GM18517 (cell line): ENCODE measurements at regions not wholly inside any gene's neighbourhood (a gene's known extent, or its start where the extent isn't known, plus 50 kb on each side); places are given as distances from the start of the nearest gene placed in this dataset.
"Not testable (repeated sequence)": the region's sequence is repeated elsewhere in the genome, so short reads cannot be mapped to it uniquely, and the experiment has no call there.

ENCODE experiments used
- ATAC-seq: cut with Tn5 transposase; IDR thresholded peaks from one replicate; pipeline ENCODE4 v1.9.1; 2021; ENCODE audit warnings: mild to moderate bottlenecking, moderate library complexity; ENCODE audit not compliant: unreplicated experiment

DNA sequence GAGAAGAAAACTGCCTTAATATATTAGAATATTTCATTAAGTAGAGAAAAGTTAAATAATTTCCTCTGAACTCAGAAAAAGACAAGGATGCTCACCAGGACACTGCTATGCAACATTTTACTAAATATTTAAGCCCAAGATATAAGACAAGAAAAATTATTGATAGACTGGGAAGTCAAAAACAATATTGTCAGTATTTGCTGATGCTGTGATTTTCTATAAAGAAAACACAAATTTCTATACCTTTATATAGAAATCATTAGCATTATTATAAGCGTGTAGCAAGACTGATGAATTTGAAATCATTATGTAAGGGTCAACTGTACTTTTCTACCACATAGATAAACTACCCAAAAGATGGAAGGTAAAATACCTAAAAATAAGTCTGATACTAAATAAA is 451.0 kb downstream of the RNF144A start:
- ATAC-seq: no peak

DNA sequence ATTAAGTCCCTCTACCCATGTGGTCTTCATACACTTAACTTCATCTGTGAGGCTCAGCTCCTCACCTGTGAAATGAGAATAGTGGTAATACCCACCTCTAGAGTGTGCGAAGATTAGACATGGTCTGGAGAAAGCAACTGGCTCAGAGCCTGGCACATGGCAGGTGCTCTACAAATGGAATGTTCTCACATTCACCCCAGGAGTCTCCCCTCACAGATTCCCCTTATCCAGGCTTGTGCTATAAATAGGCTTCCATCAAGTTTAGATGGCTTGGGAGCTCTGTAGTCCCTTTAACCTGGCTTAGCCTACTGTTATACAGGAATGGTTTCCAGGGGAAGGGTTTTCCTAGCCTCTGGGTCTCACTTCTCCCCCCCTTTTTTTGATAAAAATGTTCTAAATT is 455.9 kb downstream of the RNF144A start:
- ATAC-seq: no peak

DNA sequence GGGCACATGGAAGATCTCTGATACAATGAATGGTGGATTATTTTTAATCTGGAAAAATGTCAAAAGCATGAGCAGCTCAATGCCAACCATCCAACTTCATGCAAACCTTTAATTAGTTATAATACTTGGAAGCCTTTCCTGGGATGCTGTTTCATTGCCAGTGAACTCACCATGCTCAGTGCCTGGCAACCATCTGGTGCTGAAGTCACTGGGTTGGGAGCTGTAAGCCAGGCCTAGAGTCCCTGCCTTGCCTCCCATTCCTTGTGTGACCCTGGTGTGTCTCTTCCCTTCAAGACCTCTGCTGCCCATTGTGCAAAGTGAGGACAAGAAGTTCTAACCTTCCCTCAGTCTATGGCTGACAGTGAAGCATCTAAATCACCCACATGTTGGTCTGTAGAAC is 458.7 kb downstream of the RNF144A start:
- no peak for ATAC-seq

DNA sequence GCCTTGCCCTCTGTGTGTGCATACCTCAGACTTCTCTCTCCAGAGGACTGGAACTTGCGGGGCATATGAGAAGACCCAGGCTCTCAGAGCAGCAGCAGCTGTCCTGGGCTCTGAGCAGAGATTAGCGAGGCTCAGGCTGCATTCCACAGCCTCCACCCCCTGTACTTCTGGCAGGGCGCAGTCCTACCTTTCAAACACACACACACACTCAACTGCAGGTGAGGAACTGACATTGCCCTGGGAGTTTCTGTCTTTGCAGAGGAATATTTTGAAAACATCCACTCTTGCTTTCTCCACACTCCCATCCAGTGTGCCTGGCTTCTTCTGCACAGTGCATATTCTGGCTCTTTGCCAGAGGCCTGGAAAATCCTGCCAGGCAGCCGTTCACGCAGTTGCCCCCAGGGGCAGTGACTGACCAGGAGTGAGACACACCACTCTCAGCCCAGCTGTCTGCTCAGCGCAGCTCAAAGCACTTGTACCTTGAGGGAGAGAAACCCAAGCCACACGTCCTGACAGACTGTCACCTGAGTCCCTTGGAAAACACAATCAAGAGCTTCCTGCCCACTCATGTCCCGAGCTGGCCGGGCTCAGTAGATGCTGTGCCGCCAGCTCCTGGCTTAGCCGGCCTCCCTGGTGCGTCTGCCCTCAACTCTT is 460.8 kb downstream of the RNF144A start:
- no peak for ATAC-seq

DNA sequence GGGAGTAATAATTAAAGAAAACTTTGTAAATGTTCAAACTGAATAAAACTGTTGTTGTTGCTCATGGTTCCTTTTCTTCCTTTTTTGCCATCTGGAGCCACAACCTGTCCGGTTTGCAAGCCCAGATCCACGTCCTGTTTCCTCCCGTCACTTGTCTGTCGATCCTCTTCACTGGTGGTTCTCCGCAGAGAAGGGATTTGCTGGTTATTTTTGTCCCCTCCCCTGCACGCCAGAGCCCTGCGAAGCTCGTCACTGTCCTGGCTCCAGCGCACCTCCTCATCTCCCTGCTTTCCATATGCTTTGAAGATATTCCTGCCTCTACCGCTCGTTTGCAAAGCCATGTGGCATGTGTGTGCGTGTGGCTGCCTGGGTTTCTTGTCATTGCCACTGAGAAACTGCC is 461.4 kb downstream of the RNF144A start:
- ATAC-seq: no peak

DNA sequence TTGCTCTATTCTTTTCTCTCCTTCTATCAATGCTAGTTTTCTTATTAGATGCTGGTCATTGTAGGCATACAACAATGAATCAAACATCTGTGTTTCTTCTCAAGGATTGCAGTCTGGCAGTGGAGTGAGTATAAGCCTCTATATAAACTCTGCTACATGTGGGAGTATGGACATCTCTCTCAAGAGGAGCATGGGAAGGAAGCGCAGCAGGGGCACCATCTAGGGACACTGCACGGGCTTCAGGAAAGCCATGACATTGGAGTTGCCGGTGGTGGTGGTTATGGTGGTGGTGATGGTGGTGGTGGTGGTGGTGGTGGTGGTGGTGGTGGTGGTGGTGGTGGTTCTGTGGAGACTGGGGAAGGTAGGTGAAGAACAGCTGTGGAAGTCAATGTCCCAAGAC is 462.6 kb downstream of the RNF144A start:
- no peak for ATAC-seq

DNA sequence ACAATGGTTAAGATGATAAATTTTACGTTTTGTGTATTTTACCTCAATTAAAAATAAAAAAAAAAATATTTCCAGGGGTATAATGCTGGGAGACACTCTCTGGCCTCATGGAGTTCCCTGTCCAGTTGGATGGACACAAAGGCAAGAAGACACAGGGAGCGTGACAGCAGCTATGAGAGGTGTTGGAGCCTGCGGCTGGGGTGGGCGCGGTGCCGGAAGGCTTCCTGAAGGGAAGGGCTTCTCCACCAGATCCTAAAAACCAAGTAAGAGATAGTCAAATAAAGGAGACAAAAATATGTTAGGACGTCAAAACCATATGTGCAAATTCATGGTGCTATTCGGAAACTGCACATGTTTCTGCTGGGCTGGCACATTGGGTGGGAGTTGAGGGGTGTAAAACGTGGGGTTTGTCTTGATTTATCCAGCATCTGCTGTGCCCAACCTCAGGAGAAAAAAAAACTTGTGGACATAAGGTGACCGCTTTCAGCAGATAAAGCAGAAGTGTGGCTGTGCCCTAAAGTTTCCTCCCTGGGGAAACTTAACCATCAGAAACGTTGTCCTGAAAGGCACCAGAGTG is 467.6 kb downstream of the RNF144A start:
- no peak for ATAC-seq

DNA sequence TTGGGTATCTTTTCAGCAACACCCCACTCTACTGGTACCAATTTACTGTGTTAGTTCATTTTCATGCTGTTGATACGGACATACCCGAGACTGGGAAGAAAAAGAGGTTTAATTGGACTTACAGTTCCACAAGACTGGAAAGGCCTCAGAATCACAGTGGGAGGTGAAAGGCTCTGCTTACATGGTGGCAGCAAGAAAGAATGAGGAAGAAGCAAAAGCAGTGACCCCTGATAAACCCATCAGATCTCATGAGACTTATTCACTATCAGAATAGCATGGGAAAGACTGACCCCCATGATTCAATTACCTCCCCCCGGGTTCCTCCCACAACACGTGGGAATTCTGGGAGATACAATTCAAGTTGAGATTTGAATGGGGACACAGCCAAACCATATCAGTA is 473.1 kb downstream of the RNF144A start:
- ATAC-seq: not testable (repeated sequence)

DNA sequence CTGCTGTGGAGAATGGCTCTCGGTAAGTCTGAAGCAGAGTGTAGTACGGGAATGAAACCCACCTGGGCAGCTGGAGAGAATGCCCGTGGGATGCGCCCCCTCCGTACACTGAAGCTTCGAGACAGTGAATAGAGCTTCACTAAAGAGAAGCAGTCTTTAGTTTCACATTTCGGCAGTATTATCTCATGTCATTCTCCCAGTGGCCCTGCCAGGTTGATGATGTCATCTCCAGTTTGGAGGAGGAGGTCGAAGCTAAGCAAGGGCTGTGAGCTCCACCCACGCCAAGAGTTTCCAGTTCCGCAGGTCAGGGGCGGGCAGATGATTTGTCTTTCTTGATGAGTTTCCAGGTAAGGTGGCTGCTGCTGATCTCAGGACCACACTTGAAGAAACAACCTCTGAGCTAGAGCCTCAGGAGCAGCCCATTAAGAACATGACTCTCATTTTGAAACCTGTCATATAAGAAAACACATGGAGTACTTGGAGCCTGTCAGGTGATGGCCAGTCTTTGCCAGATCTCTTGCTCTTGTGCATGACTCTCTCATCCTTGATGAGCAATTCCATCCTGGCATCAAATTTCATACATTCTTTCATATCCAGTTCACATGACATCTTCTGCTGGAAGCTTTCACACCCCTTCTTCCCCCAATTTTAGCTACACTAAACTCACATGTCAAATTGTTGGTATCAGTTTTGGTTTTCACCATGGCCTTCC is 475.0 kb downstream of the RNF144A start:
- ATAC-seq: no peak

DNA sequence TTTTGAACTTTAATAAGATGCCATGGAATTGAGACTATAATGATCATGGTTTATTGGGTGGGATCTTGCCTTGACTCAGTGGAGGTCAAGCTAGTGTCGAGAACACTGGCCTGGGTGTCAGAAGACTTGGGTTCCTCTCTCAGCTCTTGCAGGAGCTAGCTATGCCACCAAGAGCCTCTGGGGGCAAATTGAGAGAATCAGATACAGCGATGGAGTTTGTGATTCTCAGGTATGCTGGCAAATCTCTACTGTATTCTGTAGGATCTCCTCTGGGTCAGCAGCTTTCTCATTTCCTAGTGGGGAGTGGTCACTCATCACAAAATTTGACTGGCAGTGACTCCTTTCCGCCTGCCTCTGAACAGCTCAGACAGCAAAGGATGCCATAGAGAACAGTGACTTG is 477.0 kb downstream of the RNF144A start:
- ATAC-seq: no peak

DNA sequence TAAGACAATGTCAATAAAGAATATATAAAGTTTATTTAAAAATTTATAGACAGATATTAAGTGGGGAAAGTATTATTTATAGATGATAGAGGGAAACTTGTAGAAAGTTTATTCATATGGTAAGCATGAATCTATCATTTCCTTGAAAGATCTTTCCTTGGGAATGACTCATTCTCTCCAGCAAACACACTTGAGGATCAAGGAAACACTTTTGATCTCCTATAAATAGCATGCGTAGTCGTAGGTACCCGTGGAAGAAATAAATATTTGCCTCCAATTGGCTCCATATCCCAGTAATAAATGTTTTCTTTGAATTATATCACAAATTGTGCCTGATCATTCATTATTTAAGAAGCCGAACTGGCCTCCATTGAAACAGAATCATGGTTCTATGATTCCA is 483.4 kb downstream of the RNF144A start:
- no peak for ATAC-seq

DNA sequence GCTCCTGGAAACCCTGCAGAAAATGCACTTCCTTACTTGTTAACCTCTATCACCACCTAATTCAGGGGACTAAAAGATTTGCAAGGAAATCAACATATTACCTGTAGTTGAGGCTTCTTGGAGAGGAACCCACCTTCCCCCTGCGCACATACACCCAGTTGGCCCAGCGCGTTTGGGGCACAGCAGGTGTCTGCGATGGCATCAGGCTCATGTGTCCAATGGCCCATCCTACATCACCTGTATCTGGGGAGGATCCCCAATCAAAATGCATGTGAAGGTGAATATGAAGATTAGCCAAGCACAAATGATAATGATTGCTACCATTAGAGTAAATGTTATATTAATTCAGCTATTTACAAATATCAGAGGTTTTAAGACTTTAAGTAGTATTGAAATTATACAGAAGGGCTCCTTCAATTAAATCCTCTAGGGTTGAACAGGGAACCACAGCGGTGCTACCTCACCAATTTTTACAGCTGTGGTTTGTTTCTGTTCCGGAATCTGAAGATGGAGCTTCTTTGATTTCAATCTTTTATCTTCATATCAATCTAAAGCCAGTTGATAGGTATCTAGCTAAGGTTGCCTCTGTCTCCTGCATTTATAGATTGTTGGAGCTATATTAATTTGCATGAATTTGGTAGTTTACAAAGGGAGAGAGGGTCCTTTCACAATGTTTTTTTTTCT is 486.0 kb downstream of the RNF144A start:
- no peak for ATAC-seq

DNA sequence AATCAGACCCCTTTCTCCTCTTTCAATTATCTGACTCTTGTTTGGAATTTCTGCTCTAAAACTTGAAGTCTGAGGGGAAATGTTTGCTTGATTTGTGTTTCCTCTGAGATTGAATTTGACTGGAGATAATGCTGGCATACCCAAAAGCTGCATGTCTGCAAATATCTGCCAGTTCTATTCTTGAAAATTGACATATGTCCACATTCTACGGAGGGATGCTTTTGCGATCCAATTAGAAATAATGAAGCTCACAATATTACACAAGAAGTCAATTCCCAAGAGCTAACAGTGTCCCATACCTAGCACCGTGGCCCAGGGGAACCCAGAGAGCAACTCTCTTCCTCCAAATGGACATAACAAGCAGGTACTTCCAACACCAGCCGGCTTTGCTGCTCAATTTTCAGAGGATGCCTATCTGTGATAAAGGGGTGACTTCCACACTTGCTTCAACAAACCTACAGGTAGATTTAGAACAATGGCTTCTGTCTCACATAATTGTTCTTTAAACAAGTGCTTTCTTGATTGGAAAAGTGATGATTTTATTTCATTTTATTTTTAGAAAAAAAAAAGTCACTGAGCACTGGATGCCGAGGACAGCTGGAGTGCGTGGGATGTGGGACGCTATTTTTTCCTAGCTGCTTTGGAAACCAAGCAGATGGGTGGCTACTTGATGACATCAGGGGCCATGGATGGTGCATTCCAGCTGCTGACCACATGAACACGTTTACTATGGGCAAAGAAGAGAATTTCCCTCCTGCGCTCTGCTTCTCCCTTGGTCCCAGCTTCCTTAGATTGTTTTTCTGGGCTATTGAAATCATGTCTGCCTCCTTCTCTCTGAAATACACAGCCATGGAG is 488.9 kb downstream of the RNF144A start:
- ATAC-seq: no peak

DNA sequence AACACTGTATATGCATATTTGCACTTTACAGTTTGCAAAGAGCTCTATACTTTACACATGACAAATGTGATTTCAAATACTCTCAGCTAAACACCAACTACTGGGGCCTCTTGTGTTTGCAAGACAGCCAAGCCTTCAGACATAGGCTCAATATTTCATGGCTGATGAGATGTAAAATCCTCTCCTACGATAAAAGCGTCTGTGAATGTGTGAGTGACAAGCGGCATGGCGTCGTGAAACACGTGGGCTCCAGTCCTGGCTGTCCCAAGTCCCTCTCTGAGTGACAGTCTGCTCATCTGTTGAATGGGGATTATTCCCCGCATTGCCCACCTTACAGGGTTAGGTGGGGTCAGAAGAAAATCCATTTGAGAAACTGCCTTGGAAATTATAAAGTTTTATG is 489.8 kb downstream of the RNF144A start:
- no peak for ATAC-seq

DNA sequence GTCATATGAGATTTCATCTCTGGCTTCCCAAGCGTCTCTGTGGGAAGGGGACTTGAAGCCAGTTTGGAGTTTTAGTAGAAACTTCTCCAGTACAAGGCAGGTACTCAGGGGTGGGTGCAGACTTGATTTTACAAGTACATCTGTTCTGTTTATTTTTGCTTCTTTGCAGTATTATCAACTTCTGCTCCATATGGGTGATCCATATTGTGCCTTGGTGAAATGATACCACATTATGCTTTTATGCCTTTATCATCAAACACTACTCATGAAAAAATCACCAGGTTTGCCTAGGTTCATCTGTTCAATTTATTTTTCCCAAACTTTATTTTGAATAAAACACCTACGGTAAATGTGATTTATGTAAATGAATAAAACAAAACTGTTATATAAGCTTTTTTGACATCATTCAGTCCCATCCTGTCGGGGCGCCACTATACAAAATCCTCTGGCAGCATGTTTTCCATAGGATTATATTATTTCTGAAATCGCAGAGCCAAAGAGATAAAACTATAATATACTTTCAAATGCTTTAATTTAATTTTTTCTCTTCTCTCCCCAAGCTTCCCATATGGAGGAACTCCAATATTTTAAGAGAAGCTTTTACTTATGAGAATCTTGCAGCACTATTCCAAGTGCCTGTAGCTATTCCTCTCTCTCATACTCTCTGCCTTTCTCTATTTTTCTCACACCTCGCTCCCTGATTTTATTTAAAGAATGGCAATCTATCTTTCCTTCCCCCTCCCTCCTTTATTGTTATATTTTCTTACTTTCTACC is 490.9 kb downstream of the RNF144A start:
- ATAC-seq: no peak

DNA sequence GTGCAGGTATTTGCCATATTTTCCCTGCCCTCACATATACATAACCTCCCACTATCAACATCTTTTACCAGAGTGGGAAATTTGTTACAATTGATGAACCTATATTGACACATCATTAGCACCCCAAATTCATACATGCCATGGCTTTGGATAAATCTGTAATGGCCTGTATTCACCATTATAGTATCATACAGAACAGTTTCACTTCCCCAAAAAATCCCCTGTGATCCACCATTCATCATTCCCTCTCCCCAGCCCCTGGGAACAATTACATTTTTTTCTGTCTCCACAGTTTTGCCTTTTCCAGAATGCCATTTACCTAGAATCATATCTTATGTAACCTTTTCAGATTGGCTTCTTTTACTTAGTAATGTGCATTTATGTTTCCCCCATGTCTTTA is 494.5 kb downstream of the RNF144A start:
- ATAC-seq: no peak

DNA sequence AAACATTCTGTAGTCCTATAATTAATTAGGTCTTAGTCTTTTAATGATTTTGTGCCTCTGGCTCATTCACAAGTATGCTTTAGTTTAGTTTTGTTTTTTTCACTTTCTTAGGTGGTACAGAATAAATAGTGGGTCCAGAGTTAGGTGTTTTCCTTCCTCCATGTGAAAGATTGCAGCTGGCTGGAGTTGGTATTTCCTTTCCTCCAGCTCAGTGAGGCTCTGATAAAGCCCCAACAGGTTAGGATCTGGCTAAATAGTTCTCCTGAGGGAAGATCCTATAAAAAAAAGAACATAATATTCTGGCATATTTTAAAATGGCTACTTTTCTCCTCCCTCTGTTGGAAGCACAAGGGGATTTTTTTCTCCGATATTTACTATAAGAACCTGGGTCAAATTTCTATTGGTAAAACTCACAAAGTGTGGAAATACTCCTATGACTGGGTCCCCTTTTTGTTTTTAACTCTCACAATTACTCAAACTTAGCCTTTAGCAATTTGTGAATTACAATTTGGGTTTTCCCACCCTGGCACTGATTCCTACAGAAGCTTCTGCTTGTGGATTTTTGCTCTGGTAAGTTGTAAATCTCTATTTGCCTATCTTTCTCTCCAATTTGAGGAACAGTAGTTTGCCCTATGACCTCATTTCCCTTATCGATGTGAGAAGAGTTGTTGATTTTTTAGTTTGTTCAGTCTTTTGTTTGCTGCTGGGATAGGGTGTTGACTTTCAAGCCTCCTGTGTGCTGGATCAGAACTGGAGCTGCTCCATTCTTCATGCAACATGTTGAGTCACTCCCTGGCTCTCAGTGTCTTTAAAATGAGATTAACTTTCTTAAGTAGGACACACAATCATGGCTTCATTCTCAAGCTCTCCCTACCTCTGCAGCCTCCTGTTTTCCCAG is 500.9 kb downstream of the RNF144A start:
- no peak for ATAC-seq

DNA sequence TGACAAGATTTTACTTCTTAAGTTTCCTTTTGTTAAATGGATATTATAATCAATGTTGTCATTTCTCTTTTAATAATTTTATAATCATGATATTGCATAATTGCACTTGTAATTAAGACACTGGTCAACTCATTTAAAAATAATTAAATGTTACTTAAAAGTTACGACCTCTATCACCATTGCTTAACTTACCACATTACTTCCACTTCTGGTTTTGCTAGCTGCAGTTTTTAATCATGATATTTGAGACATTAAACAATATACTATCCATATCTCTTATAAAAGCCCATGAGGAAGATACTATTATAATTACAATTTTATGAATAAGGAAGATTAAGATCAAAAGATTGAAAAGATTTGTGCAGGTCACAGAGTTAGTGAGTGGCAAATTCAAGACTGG is 502.0 kb downstream of the RNF144A start:
- no peak for ATAC-seq

DNA sequence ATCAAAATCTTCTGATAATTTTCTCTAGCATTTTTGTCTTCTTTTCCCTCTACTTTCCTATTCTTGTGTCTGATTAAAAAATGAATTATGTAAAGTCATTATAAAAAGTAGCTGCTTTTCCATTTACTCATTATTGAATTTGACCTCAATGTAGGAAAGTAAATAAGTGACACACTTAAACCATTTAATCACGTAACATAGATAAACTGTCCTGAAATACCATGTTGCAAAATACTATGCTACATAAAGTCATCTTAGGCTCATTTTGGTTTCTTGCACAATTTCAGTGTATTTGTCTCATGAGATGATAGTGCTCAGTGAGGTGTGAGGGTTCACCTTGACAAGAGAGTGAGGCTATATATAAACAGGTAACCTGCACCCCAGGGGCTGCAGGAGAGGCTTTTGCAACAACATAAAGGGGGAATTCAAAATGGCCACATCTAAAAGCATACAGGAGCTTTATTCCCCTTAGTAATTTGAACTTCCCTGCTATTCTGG is 502.7 kb downstream of the RNF144A start:
- ATAC-seq: no peak
